K562 (cell line): ENCODE measurements at regions not wholly inside any gene's neighbourhood (a gene's known extent, or its start where the extent isn't known, plus 50 kb on each side); places are given as distances from the start of the nearest gene placed in this dataset.

Experiments used
- ATAC-seq: fragments of 200-7000 bp; cut with Tn5 transposase; 3 replicates; pipeline ENCODE4 v1.9.1; 2020; ENCODE audit warnings: moderate library complexity
- BruUV-seq: library from RNA; stranded (reverse); fragments of 400-500 nt; replicated peaks from 2 replicates; lab custom pipeline; 2021; lab: Mats Ljungman, UMichigan
- CTCF ChIA-PET: fragments of 300-600 bp; formaldehyde crosslinking; extraction: SDS; loops from one replicate; lab custom pipeline; 2021; ENCODE audit warnings: low intra/inter-chr PET ratio; lab: Yijun Ruan, JAX
- POLR2A ChIA-PET: fragments of 300-600, 350-650 bp; sonication (Branson Sonifier 250); formaldehyde crosslinking; extraction: SDS; loops from one replicate; lab custom pipeline; 2021; ENCODE audit warnings: antibody characterized with exemption, inconsistent platforms; lab: Yijun Ruan, JAX
- DNase-seq, 4 experiments: peaks; one replicate each; pipeline versions ENCODE4 v3.0.0 to v3.0.0-alpha.2; 2011 to 2018; ENCODE audit warnings: low spot score in 3 of 4, mixed read lengths in 3 of 4; ENCODE audit errors: extremely low read depth in 1 of 4
- FAIRE-seq: peaks from 2 replicates; lab custom pipeline; 2011; peaks lifted over from hg19 to GRCh38; lab: Jason Lieb, UNC
- H2AFZ ChIP-seq: 2 replicates; pipeline ENCODE4 v1.6.0; 2011; ENCODE audit warnings: low read depth, low read length, control low read depth, inconsistent platforms
- H3K27ac ChIP-seq: fragments of 200-600 bp; 3 replicates; pipeline ENCODE4 v1.8.0; 2011; ENCODE audit warnings: low read depth, mild to moderate bottlenecking, control low read depth, inconsistent platforms, low read length, moderate library complexity, mixed read lengths; ENCODE audit errors: extremely low read depth
- H3K27me3 ChIP-seq, 2 experiments: fragments of 300-600 bp in 1 of 2; 2 replicates in 1 of 2; 3 replicates in 1 of 2; pipeline versions ENCODE4 v1.6.0 to v1.8.0; 2011; ENCODE audit warnings: inconsistent platforms in 2 of 2, low read length in 2 of 2, mild to moderate bottlenecking in 1 of 2, mixed read lengths in 1 of 2, moderate library complexity in 1 of 2; ENCODE audit not compliant: control insufficient read depth in 2 of 2, insufficient read depth in 2 of 2
- H3K36me3 ChIP-seq: fragments of 300-600 bp; 3 replicates; pipeline ENCODE4 v1.8.0; 2011; ENCODE audit warnings: mild to moderate bottlenecking, low read length, inconsistent platforms; ENCODE audit not compliant: control insufficient read depth, insufficient read depth
- H3K4me1 ChIP-seq, 2 experiments: fragments of 200-600 bp in 1 of 2; replicated peaks in 1 of 2; 2 replicates in 1 of 2; 3 replicates in 1 of 2; pipeline versions ENCODE4 v1.5.1 to v1.8.0; 2011; ENCODE audit warnings: inconsistent platforms in 2 of 2, low read length in 2 of 2, mild to moderate bottlenecking in 1 of 2, mixed read lengths in 1 of 2, moderate library complexity in 1 of 2; ENCODE audit not compliant: control insufficient read depth in 2 of 2, insufficient read depth in 2 of 2
- H3K4me2 ChIP-seq: 2 replicates; pipeline ENCODE4 v1.6.1; 2011; ENCODE audit warnings: low read length, control low read depth, inconsistent platforms, mixed read lengths; ENCODE audit not compliant: insufficient read depth
- H3K4me3 ChIP-seq: fragments of 200-600 bp; sonication (generic), shearing (Covaris generic); 2 replicates; pipeline ENCODE4 v1.5.1; 2016; ENCODE audit warnings: control low read depth, inconsistent platforms
- H3K79me2 ChIP-seq: fragments of 200-600 bp; 3 replicates; pipeline ENCODE4 v1.8.0; 2011; ENCODE audit warnings: low read length, inconsistent platforms; ENCODE audit not compliant: control insufficient read depth, insufficient read depth
- H3K9ac ChIP-seq, 2 experiments: 2 replicates each; pipeline versions ENCODE4 v1.6.0 to v1.6.1; 2011; ENCODE audit warnings: low read depth in 2 of 2, low read length in 2 of 2, control low read depth in 1 of 2, inconsistent platforms in 1 of 2, mild to moderate bottlenecking in 1 of 2, mixed read lengths in 1 of 2; ENCODE audit not compliant: insufficient read depth in 1 of 2
- H3K9me1 ChIP-seq: one replicate; pipeline ENCODE4 v1.6.0; 2011; ENCODE audit warnings: inconsistent platforms, mild to moderate bottlenecking, low read length, moderate library complexity; ENCODE audit not compliant: control insufficient read depth, insufficient read depth
- H3K9me3 ChIP-seq: replicated peaks from 2 replicates; pipeline ENCODE4 v1.5.1; 2011; ENCODE audit warnings: low read depth, low read length, inconsistent platforms; ENCODE audit not compliant: control insufficient read depth, insufficient read depth
- H4K20me1 ChIP-seq: replicated peaks from 2 replicates; pipeline ENCODE4 v1.6.1; 2011; ENCODE audit warnings: low read length, inconsistent platforms, mixed read lengths; ENCODE audit not compliant: control insufficient read depth, insufficient read depth
- ARHGAP35 ChIP-seq: fragments of 450-650 bp; IDR thresholded peaks from 2 replicates; pipeline ENCODE4 v1.6.1; 2018; ENCODE audit not compliant: partially characterized antibody
- BACH1 ChIP-seq: fragments of 200-800 bp; sonication (Bioruptor generic); IDR thresholded peaks from 2 replicates; pipeline ENCODE4 v1.6.1; 2016; ENCODE audit warnings: missing genetic modification characterization, missing compliant biosample characterization
- CEBPB ChIP-seq: fragments of 450-650 bp; IDR thresholded peaks from 2 replicates; pipeline ENCODE4 v1.6.1; 2016; ENCODE audit warnings: missing genetic modification characterization, missing compliant biosample characterization
- ESRRB ChIP-seq: fragments of 250-450 bp; sonication (Bioruptor Pico); IDR thresholded peaks from 2 replicates; pipeline ENCODE4 v1.5.0; 2020; ENCODE audit warnings: mild to moderate bottlenecking, moderate library complexity, borderline replicate concordance
- HDAC8 ChIP-seq: fragments of 450-650 bp; IDR thresholded peaks from 2 replicates; pipeline ENCODE4 v1.6.1; 2016; ENCODE audit warnings: mild to moderate bottlenecking, missing genetic modification characterization, moderate library complexity, missing compliant biosample characterization
- HMG20A ChIP-seq: fragments of 450-650 bp; formaldehyde crosslinking; conservative IDR thresholded peaks from 2 replicates; pipeline ENCODE4 v1.4.0; 2020; ENCODE audit warnings: mild to moderate bottlenecking, mixed read lengths
- MAFK ChIP-seq: IDR thresholded peaks from 2 replicates; pipeline ENCODE4 v1.6.1; 2011; ENCODE audit warnings: low read length, improper control_type of control experiment
- MYC ChIP-seq, 2 experiments: fragments of 250-450 bp in 1 of 2; sonication (Bioruptor Pico) in 1 of 2; IDR thresholded peaks; 2 replicates each; pipeline versions ENCODE4 v1.5.1 to v1.6.1; 2012 to 2021; ENCODE audit warnings: low read depth in 2 of 2, borderline replicate concordance in 1 of 2, improper control_type of control experiment in 1 of 2, low read length in 1 of 2, mild to moderate bottlenecking in 1 of 2, moderate library complexity in 1 of 2
- PURB ChIP-seq: sonication (generic); formaldehyde crosslinking; IDR thresholded peaks from 2 replicates; pipeline ENCODE4 v1.9.0; 2021; ENCODE audit warnings: low read depth, mild to moderate bottlenecking, missing genetic modification reagents
- RFX7 ChIP-seq: fragments of 250-450 bp; sonication (Bioruptor Pico); IDR thresholded peaks from 2 replicates; pipeline ENCODE4 v1.5.1; 2021; ENCODE audit warnings: mild to moderate bottlenecking
- SMC3 ChIP-seq: conservative IDR thresholded peaks from 2 replicates; pipeline ENCODE4 v1.6.1; 2011; ENCODE audit warnings: low read depth, low read length, improper control_type of control experiment; ENCODE audit not compliant: insufficient read depth
- TEAD4 ChIP-seq, 2 experiments: sonication (generic) in 1 of 2; formaldehyde crosslinking in 1 of 2; IDR thresholded peaks; 2 replicates each; pipeline versions ENCODE4 v1.6.1 to v1.8.0; 2012 to 2022; ENCODE audit warnings: borderline replicate concordance in 1 of 2, inconsistent platforms in 1 of 2, low read length in 1 of 2, mild to moderate bottlenecking in 1 of 2, missing genetic modification reagents in 1 of 2
- WGBS: fragments of 100-300 bp; shearing (Covaris generic); methylation state at CpG from one replicate; pipeline ENCODE4 v1.1.6; 2016; ENCODE audit warnings: low coverage, mixed read lengths; ENCODE audit not compliant: insufficient coverage; ENCODE audit errors: missing lambda C conversion rate; 5-methylcytosine and 5-hydroxymethylcytosine counted together
- in situ Hi-C: fragments of 300-500 bp; cut with MboI; formaldehyde crosslinking; loops from 4 replicates; pipeline ENCODE4 v1.15.0; 2018; ENCODE audit warnings: inconsistent platforms, mixed read lengths
- intact Hi-C: fragments of 100-400 bp; cut with micrococcal nuclease; formaldehyde crosslinking; loops from 2 replicates; pipeline ENCODE4 v1.14.2; 2022
- TF ChIP-seq, protein P1 (sequence below): fragments of 200-800 bp; sonication (Bioruptor generic); IDR thresholded peaks from 2 replicates; pipeline ENCODE4 v1.6.1; 2016; ENCODE audit warnings: missing genetic modification characterization, missing compliant biosample characterization

DNA sequence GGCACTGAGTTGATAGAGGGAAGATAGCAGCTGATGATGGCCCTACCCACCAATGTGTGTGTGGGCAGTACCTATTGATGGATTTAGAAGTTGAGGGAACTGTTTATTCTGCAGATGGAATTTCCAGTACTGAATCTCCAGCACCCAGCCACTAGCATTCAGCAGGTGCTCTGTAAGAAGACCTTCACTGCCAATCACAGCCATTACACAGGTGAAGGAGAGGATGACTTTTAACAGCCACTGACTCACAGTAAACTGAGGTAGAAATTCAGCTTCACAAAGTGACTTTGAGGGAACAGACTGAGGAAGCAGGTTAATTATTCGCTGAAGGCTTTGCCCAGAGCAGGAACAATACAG lies 107.8 kb downstream of the GGTLC2 start (continued):
- TF ChIP-seq, protein P1, sequence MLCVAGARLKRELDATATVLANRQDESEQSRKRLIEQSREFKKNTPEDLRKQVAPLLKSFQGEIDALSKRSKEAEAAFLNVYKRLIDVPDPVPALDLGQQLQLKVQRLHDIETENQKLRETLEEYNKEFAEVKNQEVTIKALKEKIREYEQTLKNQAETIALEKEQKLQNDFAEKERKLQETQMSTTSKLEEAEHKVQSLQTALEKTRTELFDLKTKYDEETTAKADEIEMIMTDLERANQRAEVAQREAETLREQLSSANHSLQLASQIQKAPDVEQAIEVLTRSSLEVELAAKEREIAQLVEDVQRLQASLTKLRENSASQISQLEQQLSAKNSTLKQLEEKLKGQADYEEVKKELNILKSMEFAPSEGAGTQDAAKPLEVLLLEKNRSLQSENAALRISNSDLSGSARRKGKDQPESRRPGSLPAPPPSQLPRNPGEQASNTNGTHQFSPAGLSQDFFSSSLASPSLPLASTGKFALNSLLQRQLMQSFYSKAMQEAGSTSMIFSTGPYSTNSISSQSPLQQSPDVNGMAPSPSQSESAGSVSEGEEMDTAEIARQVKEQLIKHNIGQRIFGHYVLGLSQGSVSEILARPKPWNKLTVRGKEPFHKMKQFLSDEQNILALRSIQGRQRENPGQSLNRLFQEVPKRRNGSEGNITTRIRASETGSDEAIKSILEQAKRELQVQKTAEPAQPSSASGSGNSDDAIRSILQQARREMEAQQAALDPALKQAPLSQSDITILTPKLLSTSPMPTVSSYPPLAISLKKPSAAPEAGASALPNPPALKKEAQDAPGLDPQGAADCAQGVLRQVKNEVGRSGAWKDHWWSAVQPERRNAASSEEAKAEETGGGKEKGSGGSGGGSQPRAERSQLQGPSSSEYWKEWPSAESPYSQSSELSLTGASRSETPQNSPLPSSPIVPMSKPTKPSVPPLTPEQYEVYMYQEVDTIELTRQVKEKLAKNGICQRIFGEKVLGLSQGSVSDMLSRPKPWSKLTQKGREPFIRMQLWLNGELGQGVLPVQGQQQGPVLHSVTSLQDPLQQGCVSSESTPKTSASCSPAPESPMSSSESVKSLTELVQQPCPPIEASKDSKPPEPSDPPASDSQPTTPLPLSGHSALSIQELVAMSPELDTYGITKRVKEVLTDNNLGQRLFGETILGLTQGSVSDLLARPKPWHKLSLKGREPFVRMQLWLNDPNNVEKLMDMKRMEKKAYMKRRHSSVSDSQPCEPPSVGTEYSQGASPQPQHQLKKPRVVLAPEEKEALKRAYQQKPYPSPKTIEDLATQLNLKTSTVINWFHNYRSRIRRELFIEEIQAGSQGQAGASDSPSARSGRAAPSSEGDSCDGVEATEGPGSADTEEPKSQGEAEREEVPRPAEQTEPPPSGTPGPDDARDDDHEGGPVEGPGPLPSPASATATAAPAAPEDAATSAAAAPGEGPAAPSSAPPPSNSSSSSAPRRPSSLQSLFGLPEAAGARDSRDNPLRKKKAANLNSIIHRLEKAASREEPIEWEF, result no peak
- TF ChIP-seq ESRRB (CRISPR knock-in tag), result no peak

DNA sequence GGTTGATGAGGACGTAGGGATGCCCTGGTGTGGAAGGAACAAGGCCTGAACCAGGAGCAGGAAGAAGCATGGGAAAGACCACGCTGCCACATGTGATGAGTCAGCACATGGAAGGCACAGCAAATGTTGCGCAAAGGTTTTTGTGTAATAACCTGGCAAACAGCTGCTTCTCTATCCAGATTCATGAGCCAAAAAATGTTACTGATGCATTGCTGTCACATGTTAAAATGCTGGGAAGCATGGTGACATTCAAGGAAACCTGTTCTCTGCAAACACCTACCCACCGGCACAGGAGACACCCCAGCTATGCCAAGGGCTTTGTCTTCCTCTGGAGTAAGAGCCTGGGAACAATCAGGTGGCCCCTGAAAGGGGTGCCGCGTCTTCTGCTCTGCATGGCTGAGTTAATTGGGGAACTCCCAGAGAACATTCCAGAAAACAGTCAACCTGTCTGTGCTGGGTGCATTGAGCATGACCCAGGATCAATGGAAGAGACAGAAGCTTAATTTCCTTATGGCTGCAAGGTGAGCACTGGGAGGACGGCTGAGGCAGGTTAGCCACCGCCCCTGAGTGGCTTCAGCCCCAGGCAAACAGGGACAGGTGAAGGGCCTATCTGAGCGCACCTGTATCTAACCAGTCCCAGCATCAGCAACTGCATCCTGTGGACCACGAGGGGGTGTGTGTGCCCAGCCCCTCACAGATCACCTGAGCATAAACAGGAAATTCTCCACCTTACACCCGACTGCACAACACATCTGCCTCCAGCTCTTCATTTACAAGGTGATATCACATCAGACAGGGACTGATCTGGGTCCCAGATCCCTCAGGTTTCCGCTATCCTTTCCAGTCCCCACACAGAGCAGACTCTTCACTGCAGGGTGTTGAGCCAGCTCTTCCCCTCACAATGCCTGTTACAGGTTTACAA lies 108.4 kb downstream of the GGTLC2 start:
- Histone ChIP-seq H3K4me3 (no peak overlapping the region), H3K4me2 (no peak overlapping the region), H3K27me3 (peaks cover 2 to 20% of the 10 kb centered on the region in 2 experiments; a peak in 3 of 5 replicates), H3K79me2 (no peaks in the 10 kb centered on the region), H3K36me3 (no peaks in the 10 kb centered on the region), H3K9ac (0 out of 4 replicates have a peak overlapping the region, but pooled peaks of 1 of the 2 experiments have one; percentile 5), H3K9me3 (no peaks in the 10 kb centered on the region), H3K4me1 (no peaks in the 10 kb centered on the region), H2AFZ (peak overlapping the region; percentile 58), H3K27ac (no peak overlapping the region), H3K9me1 (no peaks in the 10 kb centered on the region), H4K20me1 (peaks cover 42% of the 10 kb centered on the region)
- ChIA-PET CTCF (interaction anchor here (0.6 to 3.5 kb wide), 16 partner anchors 11 to 209 kb away, joined by 3 to 54 read pairs (median 4); no protein-coding TSS in a partner anchor), POLR2A (interaction anchor here (0.5 to 5.2 kb wide), 30 partner anchors 8 to 523 kb away, joined by 3 to 41 read pairs (median 6); no protein-coding TSS in a partner anchor)
- FAIRE-seq, result no peak
- BruUV-seq, result no TSS peak
- peak in 3 of 4 experiments; percentile 61 to 65 (median 61) for DNase-seq
- in situ Hi-C loops (no loop called here), intact Hi-C loops (loop anchor here (1.0 kb wide), 5 partner anchors 17 to 375 kb away; no protein-coding TSS in a partner anchor)
- peak; percentile 0; the same call in 1 of the 3 replicates for ATAC-seq
- 4% methylated on average over 12 of the region's 12 CpGs for WGBS
- peak; percentile 29; the same call in 1 of the 2 replicates for TF ChIP-seq MYC (IDR thresholded peaks at IDR 0.05; ENCODE audit: low read depth, low read length)
- no peak for TF ChIP-seq MYC (CRISPR knock-in tag; IDR thresholded peaks at IDR 0.05; ENCODE audit: borderline replicate concordance, low read depth)
- peak; percentile 63 for TF ChIP-seq BACH1
- TF ChIP-seq SMC3, result peak; percentile 1; the same call in 1 of the 2 replicates
- no peak for TF ChIP-seq TEAD4 (IDR thresholded peaks at IDR 0.05; ENCODE audit: low read length)
- TF ChIP-seq TEAD4 (CRISPR knock-in tag; IDR thresholded peaks at IDR 0.05; ENCODE audit: borderline replicate concordance), result peak; percentile 24
- TF ChIP-seq PURB (CRISPR knock-in tag), result peak; percentile 71; the same call in 1 of the 2 replicates
- peak; percentile 97 for TF ChIP-seq MAFK
- TF ChIP-seq RFX7 (CRISPR knock-in tag), result 0 out of 2 replicates have a peak, but pooled peaks have one; percentile 29
- 0 out of 2 replicates have a peak, but pooled peaks have one; percentile 11 for TF ChIP-seq HDAC8 (tag)
- peak; percentile 98 for TF ChIP-seq CEBPB
- peak; percentile 28 for TF ChIP-seq ARHGAP35
- TF ChIP-seq HMG20A (CRISPR knock-in tag), result no peak
